ENCODE measurements at regions not wholly inside any gene's neighbourhood (a gene's known extent, or its start where the extent isn't known, plus 50 kb on each side); places are given as distances from the start of the nearest gene placed in this dataset.

GRCh38 chr4:138567696-138568095, 325.5 kb upstream of the SLC7A11 start:
- TF ChIP-seq, protein P1, sequence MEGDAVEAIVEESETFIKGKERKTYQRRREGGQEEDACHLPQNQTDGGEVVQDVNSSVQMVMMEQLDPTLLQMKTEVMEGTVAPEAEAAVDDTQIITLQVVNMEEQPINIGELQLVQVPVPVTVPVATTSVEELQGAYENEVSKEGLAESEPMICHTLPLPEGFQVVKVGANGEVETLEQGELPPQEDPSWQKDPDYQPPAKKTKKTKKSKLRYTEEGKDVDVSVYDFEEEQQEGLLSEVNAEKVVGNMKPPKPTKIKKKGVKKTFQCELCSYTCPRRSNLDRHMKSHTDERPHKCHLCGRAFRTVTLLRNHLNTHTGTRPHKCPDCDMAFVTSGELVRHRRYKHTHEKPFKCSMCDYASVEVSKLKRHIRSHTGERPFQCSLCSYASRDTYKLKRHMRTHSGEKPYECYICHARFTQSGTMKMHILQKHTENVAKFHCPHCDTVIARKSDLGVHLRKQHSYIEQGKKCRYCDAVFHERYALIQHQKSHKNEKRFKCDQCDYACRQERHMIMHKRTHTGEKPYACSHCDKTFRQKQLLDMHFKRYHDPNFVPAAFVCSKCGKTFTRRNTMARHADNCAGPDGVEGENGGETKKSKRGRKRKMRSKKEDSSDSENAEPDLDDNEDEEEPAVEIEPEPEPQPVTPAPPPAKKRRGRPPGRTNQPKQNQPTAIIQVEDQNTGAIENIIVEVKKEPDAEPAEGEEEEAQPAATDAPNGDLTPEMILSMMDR (IDR thresholded peaks at IDR 0.05; ENCODE audit: low read length) = no peak
- no peak for TF ChIP-seq EZH2 (optimal IDR thresholded peaks at IDR 0.05; ENCODE audit: low read depth, low read length)
